ENCODE measurements at regions not wholly inside any gene's neighbourhood (a gene's known extent, or its start where the extent isn't known, plus 50 kb on each side); places are given as distances from the start of the nearest gene placed in this dataset.

DNA sequence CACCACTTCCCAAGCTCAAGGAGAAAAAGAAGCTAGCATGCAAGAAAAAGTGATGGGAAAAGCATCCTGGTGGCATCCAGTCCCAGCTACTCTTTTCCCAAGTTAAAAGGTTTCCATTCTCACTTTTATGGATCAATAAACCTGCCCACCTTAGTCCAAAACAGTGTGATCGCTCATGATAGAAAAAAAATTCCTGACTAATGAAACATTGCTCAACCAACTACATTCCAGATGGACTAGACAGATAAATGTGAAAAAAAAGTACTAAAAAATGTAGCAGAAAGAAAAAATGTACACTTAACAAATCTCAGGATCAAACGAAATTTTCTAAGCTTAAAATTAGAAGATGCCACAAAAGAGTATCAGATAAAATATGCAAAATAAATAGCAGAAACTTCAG is 312.2 kb downstream of the TMA16 start:
- ChIA-PET POLR2A (ENCODE audit: partially characterized antibody) (no interaction called here), CTCF (ENCODE audit: partially characterized antibody) (interaction anchor here (1.3 kb wide), 1 partner anchor 10 kb away, joined by 4 read pairs; no protein-coding TSS in a partner anchor)
- Histone ChIP-seq H3K18ac (ENCODE audit: extremely low read depth, low read length) (no peak overlapping the region), H3K4me2 (ENCODE audit: insufficient read depth in 1 of 2, low read depth in 2 of 2, low read length in 2 of 2) (no peak overlapping the region), H4K5ac (ENCODE audit: insufficient read length, low read depth, low read length) (no peak overlapping the region), H2BK20ac (ENCODE audit: low read length) (no peak overlapping the region), H2BK5ac (ENCODE audit: low read depth, low read length) (no peak overlapping the region), H3K4me3 (ENCODE audit: extremely low read depth in 1 of 4, insufficient read depth in 2 of 4, low read depth in 3 of 4, low read length in 4 of 4) (no peak overlapping the region), H3K9ac (replicated peaks in 1 of 4; ENCODE audit: extremely low read depth in 1 of 4, low read depth in 3 of 4, low read length in 3 of 4) (no peak overlapping the region), H3K14ac (ENCODE audit: insufficient read length) (no peak overlapping the region), H3K27ac (ENCODE audit: low read depth, low read length) (no peak overlapping the region), H3K79me1 (ENCODE audit: low read depth, low read length) (no peaks in the 10 kb centered on the region), H2BK15ac (ENCODE audit: low read length) (no peak overlapping the region), H2AK5ac (ENCODE audit: low read depth, low read length) (no peak overlapping the region), H3K9me3 (ENCODE audit: insufficient read depth in 2 of 2, low read depth in 1 of 2, low read length in 1 of 2) (no peaks in the 10 kb centered on the region), H3K56ac (replicated peaks; ENCODE audit: insufficient read length, low read depth, low read length) (no peak overlapping the region), H3K23ac (ENCODE audit: insufficient read length) (no peak overlapping the region), H4K20me1 (replicated peaks in 1 of 2; ENCODE audit: control insufficient read depth in 1 of 2, insufficient read depth in 2 of 2, low read length in 2 of 2) (no peaks in the 10 kb centered on the region), H3K79me2 (ENCODE audit: control insufficient read depth in 1 of 2, insufficient read depth in 2 of 2, low read length in 2 of 2) (no peaks in the 10 kb centered on the region), H3K23me2 (ENCODE audit: low read depth, low read length) (no peaks in the 10 kb centered on the region), H2AFZ (ENCODE audit: low read length) (no peak overlapping the region), H2BK120ac (replicated peaks; ENCODE audit: low read depth, low read length) (no peak overlapping the region), H2BK12ac (ENCODE audit: low read depth, low read length) (no peak overlapping the region), H3K36me3 (ENCODE audit: control insufficient read depth in 2 of 4, insufficient read depth in 4 of 4, low read length in 3 of 4) (no peaks in the 10 kb centered on the region), H4K8ac (ENCODE audit: extremely low read depth, insufficient read depth, low read length) (no peak overlapping the region), H3K4me1 (replicated peaks in 1 of 4; ENCODE audit: control insufficient read depth in 3 of 4, insufficient read depth in 4 of 4, low read length in 3 of 4) (no peaks in the 10 kb centered on the region), H3K4ac (replicated peaks; ENCODE audit: insufficient read length, low read depth, low read length) (no peak overlapping the region), H4K91ac (replicated peaks; ENCODE audit: insufficient read length, low read length) (no peak overlapping the region), H3K27me3 (replicated peaks in 1 of 4; ENCODE audit: control insufficient read depth in 3 of 4, extremely low read depth in 1 of 4, insufficient read depth in 3 of 4, low read length in 3 of 4) (no peaks in the 10 kb centered on the region)
- WGBS, 2 experiments (ENCODE audit: extremely low coverage in 1 of 2, insufficient coverage in 1 of 2, insufficient read length in 1 of 2, insufficient replicate concordance in 2 of 2, low coverage in 1 of 2, low lambda C conversion rate in 2 of 2, missing lambda C conversion rate in 1 of 2), result 91% methylated on average over 2 of the region's 2 CpGs; no CpG with 5 or more reads in 1 of the 2 experiments
- FAIRE-seq, result no peak
- TF ChIP-seq CBX5 (IDR thresholded peaks at IDR 0.05; ENCODE audit: low read depth, low read length) (no peak), CHD2 (IDR thresholded peaks at IDR 0.05; ENCODE audit: low read length) (no peak)
- no peak for DNase-seq (ENCODE audit: low read depth in 1 of 2, low spot score in 2 of 2)

Measured in H1 (cell line).